DOHH2 (cell line): ENCODE measurements at regions not wholly inside any gene's neighbourhood (a gene's known extent, or its start where the extent isn't known, plus 50 kb on each side); places are given as distances from the start of the nearest gene placed in this dataset.

ENCODE experiments used
- CTCF ChIP-seq: fragments of 200-600 bp; sonication (generic); IDR thresholded peaks from one replicate; pipeline ENCODE4 v1.5.1; 2014; ENCODE audit warnings: antibody characterized with exemption, mild to moderate bottlenecking, low read depth, low read length; ENCODE audit not compliant: poor library complexity, severe bottlenecking
- EZH2phosphoT487 ChIP-seq: fragments of 200-600 bp; sonication (generic); IDR thresholded peaks from 2 replicates; pipeline ENCODE4 v1.6.1; 2017; ENCODE audit warnings: borderline replicate concordance, mild to moderate bottlenecking, antibody characterized with exemption, low read length, moderate library complexity, mixed read lengths

DNA sequence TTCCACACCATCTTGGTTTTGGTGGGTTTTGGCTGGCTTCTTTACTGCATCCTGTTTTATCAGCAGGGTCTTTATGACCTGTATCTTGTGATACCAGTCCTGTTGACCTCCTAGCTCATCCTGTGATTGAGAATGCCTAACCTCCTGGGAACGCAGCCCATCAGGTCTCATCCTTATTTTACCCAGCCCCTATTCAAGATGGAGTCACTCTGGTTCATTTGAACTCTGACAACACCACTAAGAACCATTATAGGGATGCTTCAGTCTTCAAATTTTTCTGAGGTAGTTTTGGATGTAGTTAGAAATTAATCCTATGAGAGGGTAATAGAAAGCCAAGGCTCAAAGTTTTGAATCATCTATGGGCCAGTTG, 287.8 kb upstream of the SLC39A10 start:
- no peak for TF ChIP-seq CTCF
- TF ChIP-seq EZH2phosphoT487: no peak
